ENCODE measurements at regions not wholly inside any gene's neighbourhood (a gene's known extent, or its start where the extent isn't known, plus 50 kb on each side); places are given as distances from the start of the nearest gene placed in this dataset.

DNA sequence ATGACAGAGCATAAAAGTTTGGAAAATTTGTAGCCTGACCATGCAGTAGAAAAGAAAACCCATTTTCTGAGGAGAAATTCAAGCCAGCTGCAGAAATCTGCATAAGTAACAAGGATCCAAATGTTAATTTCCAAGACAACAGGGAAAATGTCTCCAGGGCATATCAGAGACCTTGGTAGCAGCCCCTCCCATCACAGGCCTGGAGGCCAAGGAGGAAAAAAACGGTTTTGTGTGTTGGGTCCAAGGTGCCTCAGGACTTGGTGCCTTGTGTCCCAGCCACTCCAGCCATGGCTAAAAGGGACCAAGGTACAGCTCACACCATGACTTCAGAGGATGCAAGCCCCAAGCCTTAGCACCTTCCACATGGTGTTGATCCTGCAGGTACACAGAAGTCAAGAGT is 324.4 kb downstream of the ETAA1 start:
- TF ChIP-seq EZH2 (IDR thresholded peaks at IDR 0.05; ENCODE audit: low read length) (no peak), CTCF (optimal IDR thresholded peaks at IDR 0.05 in 1 of 3, IDR thresholded peaks at IDR 0.05 in 1 of 3, conservative IDR thresholded peaks at IDR 0.05 in 1 of 3; ENCODE audit: extremely low read depth in 1 of 3, insufficient read depth in 2 of 3, low read length in 3 of 3) (no peak)
- H3K9me3 ChIP-seq (ENCODE audit: control insufficient read depth, low read depth, low read length): no peaks in the 10 kb centered on the region
- no peak overlapping the region for H3K9ac ChIP-seq (ENCODE audit: control insufficient read depth, extremely low read depth, insufficient read depth, low read length)
- dilution Hi-C loops (cut with MboI; ENCODE audit: extremely low pct_ligation_motif_present, low sequenced_read_pairs): no loop called here
- H3K4me3 ChIP-seq (ENCODE audit: control insufficient read depth in 2 of 3, extremely low read depth in 1 of 3, insufficient read depth in 2 of 3, low read depth in 1 of 3, low read length in 3 of 3): no peak overlapping the region
- DNase-seq (ENCODE audit: low read depth, low spot score) (no peak), FAIRE-seq (no peak)
- H3K27ac ChIP-seq (ENCODE audit: control insufficient read depth, insufficient read depth, low read length): no peak overlapping the region
- H2AFZ ChIP-seq (ENCODE audit: control insufficient read depth, low read length): no peak overlapping the region
- H3K4me1 ChIP-seq (ENCODE audit: control insufficient read depth, extremely low read depth, insufficient read depth, low read length): no peaks in the 10 kb centered on the region
- no peaks in the 10 kb centered on the region for H3K27me3 ChIP-seq (ENCODE audit: control insufficient read depth, extremely low read depth, insufficient read depth, low read length)
- H3K36me3 ChIP-seq (ENCODE audit: control insufficient read depth in 2 of 2, extremely low read depth in 1 of 2, insufficient read depth in 2 of 2, low read length in 2 of 2): no peaks in the 10 kb centered on the region
- H4K20me1 ChIP-seq (ENCODE audit: control insufficient read depth, extremely low read depth, insufficient read depth, low read length): no peaks in the 10 kb centered on the region
- H3K79me2 ChIP-seq (ENCODE audit: control insufficient read depth, insufficient read depth, low read length): no peaks in the 10 kb centered on the region
- H3K9me1 ChIP-seq (ENCODE audit: control insufficient read depth, extremely low read depth, insufficient read depth, low read length): no peaks in the 10 kb centered on the region
- H3K4me2 ChIP-seq (ENCODE audit: control insufficient read depth, extremely low read depth, insufficient read depth, low read depth, low read length): no peak overlapping the region

- no peak overlapping the region for H3K9ac ChIP-seq (ENCODE audit: control insufficient read depth, extremely low read depth, insufficient read depth, low read length)
- H3K27ac ChIP-seq (ENCODE audit: control insufficient read depth, insufficient read depth, low read length): no peak overlapping the region
- H4K20me1 ChIP-seq (ENCODE audit: control insufficient read depth, extremely low read depth, insufficient read depth, low read length): no peaks in the 10 kb centered on the region
- TF ChIP-seq CTCF (optimal IDR thresholded peaks at IDR 0.05 in 1 of 3, IDR thresholded peaks at IDR 0.05 in 1 of 3, conservative IDR thresholded peaks at IDR 0.05 in 1 of 3; ENCODE audit: extremely low read depth in 1 of 3, insufficient read depth in 2 of 3, low read length in 3 of 3) (no peak), EZH2 (IDR thresholded peaks at IDR 0.05; ENCODE audit: low read length) (no peak)
- dilution Hi-C loops (cut with MboI; ENCODE audit: extremely low pct_ligation_motif_present, low sequenced_read_pairs): no loop called here
- H3K9me1 ChIP-seq (ENCODE audit: control insufficient read depth, extremely low read depth, insufficient read depth, low read length): no peaks in the 10 kb centered on the region
- FAIRE-seq: no peak
- H2AFZ ChIP-seq (ENCODE audit: control insufficient read depth, low read length): no peak overlapping the region
- no peak for DNase-seq (ENCODE audit: low read depth, low spot score)
- no peaks in the 10 kb centered on the region for H3K4me1 ChIP-seq (ENCODE audit: control insufficient read depth, extremely low read depth, insufficient read depth, low read length)
- H3K27me3 ChIP-seq (ENCODE audit: control insufficient read depth, extremely low read depth, insufficient read depth, low read length): peaks cover 4% of the 10 kb centered on the region
- H3K79me2 ChIP-seq (ENCODE audit: control insufficient read depth, insufficient read depth, low read length): no peaks in the 10 kb centered on the region
- no peak overlapping the region for H3K4me3 ChIP-seq (ENCODE audit: control insufficient read depth in 2 of 3, extremely low read depth in 1 of 3, insufficient read depth in 2 of 3, low read depth in 1 of 3, low read length in 3 of 3)
- H3K4me2 ChIP-seq (ENCODE audit: control insufficient read depth, extremely low read depth, insufficient read depth, low read depth, low read length): no peak overlapping the region
- no peaks in the 10 kb centered on the region for H3K9me3 ChIP-seq (ENCODE audit: control insufficient read depth, low read depth, low read length)
- no peaks in the 10 kb centered on the region for H3K36me3 ChIP-seq (ENCODE audit: control insufficient read depth in 2 of 2, extremely low read depth in 1 of 2, insufficient read depth in 2 of 2, low read length in 2 of 2)
Observed at GRCh38 chr2:67724261-67724660, 327.1 kb downstream of the ETAA1 start.
